Esophagus muscularis mucosa (tissue), 4 donors: ENCODE measurements at regions not wholly inside any gene's neighbourhood (a gene's known extent, or its start where the extent isn't known, plus 50 kb on each side); places are given as distances from the start of the nearest gene placed in this dataset.

ENCODE experiments used
- CTCF ChIP-seq, 3 experiments: fragments of 200-600 bp in 2 of 3; fragments of 450-650 bp in 1 of 3; sonication (generic) in 2 of 3; IDR thresholded peaks; one replicate each; pipeline ENCODE4 v1.5.1; 2017 to 2019; ENCODE audit warnings: antibody characterized with exemption in 3 of 3, mild to moderate bottlenecking in 2 of 3, moderate library complexity in 1 of 3
- EP300 ChIP-seq: sonication (generic); formaldehyde crosslinking; IDR thresholded peaks from one replicate; pipeline ENCODE4 v1.6.1; 2017; ENCODE audit warnings: antibody characterized with exemption
- POLR2A ChIP-seq: fragments of 450-650 bp; IDR thresholded peaks from one replicate; pipeline ENCODE4 v1.6.1; 2017; ENCODE audit warnings: antibody characterized with exemption, moderate library complexity, mild to moderate bottlenecking, low read depth
- POLR2AphosphoS5 ChIP-seq, 2 donors: sonication (generic); formaldehyde crosslinking; IDR thresholded peaks; one replicate each; pipeline ENCODE4 v1.6.1; 2017; ENCODE audit warnings: antibody characterized with exemption in 2 of 2

GRCh38 chr14:83287300-83287699, 1753.6 kb upstream of the SEL1L start:
- no peak for TF ChIP-seq POLR2A
- TF ChIP-seq CTCF (IDR thresholded peaks at IDR 0.05), result no peak
- no peak for TF ChIP-seq POLR2AphosphoS5 (IDR thresholded peaks at IDR 0.05)
- no peak for TF ChIP-seq EP300
